SIG-M5 treated with dmso at 0.1 percent for 504 hours (cell line): ENCODE measurements at regions not wholly inside any gene's neighbourhood (a gene's known extent, or its start where the extent isn't known, plus 50 kb on each side); places are given as distances from the start of the nearest gene placed in this dataset.

Experiments
- DNase-seq: peaks from one replicate; lab custom pipeline; 2025; ENCODE audit not compliant: unreplicated experiment; lab: John Stamatoyannopoulos, UW

- no peak for DNase-seq
These were observed 1103.1 kb downstream of the VRK1 start for GRCh38 chr14:97900196-97900854.

- DNase-seq = no peak
These were observed 1105.4 kb downstream of the VRK1 start for GRCh38 chr14:97902630-97903029.

- no peak for DNase-seq
These were observed 1106.6 kb downstream of the VRK1 start for GRCh38 chr14:97903821-97904220.

GRCh38 chr14:97912217-97912616 lies 1115.0 kb downstream of the VRK1 start:
- no peak for DNase-seq

- no peak for DNase-seq
These were observed 1118.9 kb downstream of the VRK1 start for GRCh38 chr14:97916100-97916499.

- DNase-seq = no peak
These were observed 1119.7 kb downstream of the VRK1 start for GRCh38 chr14:97916669-97917568.

- DNase-seq = no peak
These were observed 1123.0 kb downstream of the VRK1 start for GRCh38 chr14:97920201-97920600.

GRCh38 chr14:97921296-97921695 lies 1124.1 kb downstream of the VRK1 start:
- DNase-seq = no peak

GRCh38 chr14:97924922-97925613 lies 1127.9 kb downstream of the VRK1 start:
- DNase-seq = no peak

GRCh38 chr14:97930166-97930565 lies 1133.0 kb downstream of the VRK1 start:
- DNase-seq = no peak

- DNase-seq = no peak
These were observed 1134.1 kb downstream of the VRK1 start for GRCh38 chr14:97931273-97931672.

GRCh38 chr14:97942921-97943320 lies 1145.7 kb downstream of the VRK1 start:
- DNase-seq = no peak

GRCh38 chr14:97943619-97944018 lies 1146.4 kb downstream of the VRK1 start:
- no peak for DNase-seq

- DNase-seq = no peak
These were observed 1147.2 kb downstream of the VRK1 start for GRCh38 chr14:97944380-97944779.

- DNase-seq = no peak
These were observed 1148.4 kb downstream of the VRK1 start for GRCh38 chr14:97945631-97946030.

- DNase-seq = no peak
These were observed 1149.1 kb downstream of the VRK1 start for GRCh38 chr14:97946240-97946639.

- DNase-seq = no peak
These were observed 1149.5 kb downstream of the VRK1 start for GRCh38 chr14:97946641-97947040.

GRCh38 chr14:97948841-97949240 lies 1151.7 kb downstream of the VRK1 start:
- DNase-seq = no peak

- DNase-seq = no peak
These were observed 1159.6 kb downstream of the VRK1 start for GRCh38 chr14:97956581-97957340.

GRCh38 chr14:97959251-97959650 lies 1162.1 kb downstream of the VRK1 start:
- no peak for DNase-seq

GRCh38 chr14:97960436-97960835 lies 1163.3 kb downstream of the VRK1 start:
- no peak for DNase-seq
